GM12878 (cell line): ENCODE measurements at regions not wholly inside any gene's neighbourhood (a gene's known extent, or its start where the extent isn't known, plus 50 kb on each side); places are given as distances from the start of the nearest gene placed in this dataset.

Source experiments
- BHLHE40 ChIP-seq, 2 experiments: fragments of 450-650 bp in 1 of 2; IDR thresholded peaks; 2 replicates each; pipeline ENCODE4 v1.6.1; 2011 to 2017; ENCODE audit warnings: low read depth in 2 of 2, borderline replicate concordance in 1 of 2, improper control_type of control experiment in 1 of 2, low read length in 1 of 2, mild to moderate bottlenecking in 1 of 2
- CBX5 ChIP-seq: sonication (generic); IDR thresholded peaks from 2 replicates; pipeline ENCODE4 v1.6.1; 2016; ENCODE audit warnings: low read depth, moderate library complexity, mild to moderate bottlenecking, inconsistent platforms
- E4F1 ChIP-seq: fragments of 450-650 bp; IDR thresholded peaks from 2 replicates; pipeline ENCODE4 v1.6.1; 2018; ENCODE audit warnings: borderline replicate concordance, mild to moderate bottlenecking; ENCODE audit not compliant: partially characterized antibody
- EP300 ChIP-seq, 2 experiments: fragments of 150-350 bp in 1 of 2; IDR thresholded peaks; 2 replicates each; pipeline ENCODE4 v1.6.1; 2011 to 2012; ENCODE audit warnings: low read depth in 2 of 2, low read length in 2 of 2, borderline replicate concordance in 1 of 2, improper control_type of control experiment in 1 of 2, inconsistent platforms in 1 of 2; ENCODE audit not compliant: control insufficient read depth in 1 of 2
- MTA2 ChIP-seq: fragments of 450-650 bp; IDR thresholded peaks from 2 replicates; pipeline ENCODE4 v1.6.1; 2016; ENCODE audit warnings: low read depth, mild to moderate bottlenecking, moderate library complexity
- NBN ChIP-seq: fragments of 450-650 bp; IDR thresholded peaks from 2 replicates; pipeline ENCODE4 v1.6.1; 2016
- RELB ChIP-seq: fragments of 450-650 bp; IDR thresholded peaks from 2 replicates; pipeline ENCODE4 v1.6.1; 2017; ENCODE audit warnings: low read depth, mild to moderate bottlenecking, moderate library complexity
- SPI1 ChIP-seq: IDR thresholded peaks from 2 replicates; pipeline ENCODE4 v1.6.1; 2011; ENCODE audit warnings: low read depth, mild to moderate bottlenecking, low read length, moderate library complexity, borderline replicate concordance; ENCODE audit not compliant: insufficient read depth

- TF ChIP-seq E4F1 (no peak), MTA2 (peak; percentile 90), RELB (peak; percentile 17; the same call in 1 of the 2 replicates), BHLHE40 (IDR thresholded peaks at IDR 0.05; ENCODE audit: borderline replicate concordance in 1 of 2, low read depth in 2 of 2, low read length in 1 of 2) (no peak), SPI1 (peak; percentile 77; the same call in 1 of the 2 replicates), CBX5 (0 out of 2 replicates have a peak, but pooled peaks have one; percentile 37), NBN (0 out of 2 replicates have a peak, but pooled peaks have one; percentile 41), EP300 (IDR thresholded peaks at IDR 0.05; ENCODE audit: borderline replicate concordance in 1 of 2, control insufficient read depth in 1 of 2, low read depth in 2 of 2, low read length in 2 of 2) (0 out of 4 replicates have a peak, but pooled peaks of 1 of the 2 experiments have one; percentile 32)
Observed at GRCh38 chr13:71054358-71054757, 812.6 kb downstream of the DACH1 start (continued).
